MM.1S (cell line): ENCODE measurements at regions not wholly inside any gene's neighbourhood (a gene's known extent, or its start where the extent isn't known, plus 50 kb on each side); places are given as distances from the start of the nearest gene placed in this dataset.

Experiments used
- DNase-seq: peaks from one replicate; pipeline ENCODE4 v3.0.0-alpha.2; 2015
- H2AFZ ChIP-seq: fragments of 300-600 bp; sonication (generic); 2 replicates; pipeline ENCODE4 v1.6.0; 2016; ENCODE audit warnings: antibody characterized with exemption, low read length
- H3F3A ChIP-seq: fragments of 300-600 bp; sonication (generic); 2 replicates; pipeline ENCODE4 v1.6.1; 2016; ENCODE audit warnings: mild to moderate bottlenecking, antibody characterized with exemption, low read length, moderate library complexity, mixed read lengths; ENCODE audit not compliant: insufficient read depth
- H3K27ac ChIP-seq: fragments of 300-600 bp; sonication (generic); 2 replicates; pipeline ENCODE4 v1.5.1; 2016; ENCODE audit warnings: mild to moderate bottlenecking, low read length
- H3K27me3 ChIP-seq: fragments of 300-600 bp; sonication (generic); replicated peaks from 2 replicates; pipeline ENCODE4 v1.6.0; 2016; ENCODE audit warnings: low read length; ENCODE audit not compliant: insufficient read depth
- H3K36me3 ChIP-seq: fragments of 300-600 bp; sonication (generic); replicated peaks from 2 replicates; pipeline ENCODE4 v1.6.1; 2016; ENCODE audit warnings: mild to moderate bottlenecking, low read length, mixed read lengths; ENCODE audit not compliant: insufficient read depth
- H3K4me1 ChIP-seq: fragments of 300-600 bp; sonication (generic); 2 replicates; pipeline ENCODE4 v1.6.1; 2016; ENCODE audit warnings: low read length, mixed read lengths
- H3K4me2 ChIP-seq: fragments of 300-600 bp; sonication (generic); 2 replicates; pipeline ENCODE4 v1.6.0; 2016; ENCODE audit warnings: low read depth, low read length
- H3K4me3 ChIP-seq: fragments of 300-600 bp; sonication (generic); 2 replicates; pipeline ENCODE4 v1.5.1; 2016; ENCODE audit warnings: low read length, mixed read lengths
- H3K79me2 ChIP-seq: fragments of 300-600 bp; sonication (generic); 2 replicates; pipeline ENCODE4 v1.6.1; 2016; ENCODE audit warnings: mixed run types, low read length, mixed read lengths
- H3K9ac ChIP-seq: fragments of 300-600 bp; sonication (generic); 2 replicates; pipeline ENCODE4 v1.6.1; 2016; ENCODE audit warnings: low read length, mixed read lengths
- H3K9me2 ChIP-seq: fragments of 300-600 bp; sonication (generic); replicated peaks from 2 replicates; pipeline ENCODE4 v1.6.1; 2016; ENCODE audit warnings: mild to moderate bottlenecking, low read length, mixed read lengths; ENCODE audit not compliant: insufficient read depth
- H3K9me3 ChIP-seq: fragments of 300-600 bp; sonication (generic); replicated peaks from 2 replicates; pipeline ENCODE4 v1.6.1; 2016; ENCODE audit warnings: mild to moderate bottlenecking, low read length, mixed read lengths; ENCODE audit not compliant: insufficient read depth
- H4K20me1 ChIP-seq: fragments of 300-600 bp; sonication (generic); 2 replicates; pipeline ENCODE4 v1.6.1; 2016; ENCODE audit warnings: mild to moderate bottlenecking, low read length, moderate library complexity, mixed read lengths; ENCODE audit not compliant: insufficient read depth
- CTCF ChIP-seq: fragments of 300-600 bp; sonication (generic); IDR thresholded peaks from 2 replicates; pipeline ENCODE4 v1.5.1; 2016; ENCODE audit warnings: antibody characterized with exemption, low read length, mixed read lengths
- EZH2 ChIP-seq: fragments of 300-600 bp; sonication (generic); optimal IDR thresholded peaks from 2 replicates; pipeline ENCODE3; 2017; ENCODE audit warnings: low read depth, mild to moderate bottlenecking, antibody characterized with exemption, low read length, mixed read lengths
- EZH2phosphoT487 ChIP-seq: fragments of 300-600 bp; sonication (generic); IDR thresholded peaks from 2 replicates; pipeline ENCODE4 v1.6.1; 2018; ENCODE audit warnings: antibody characterized with exemption, low read length

- H3K4me3 ChIP-seq: peak overlapping the region; percentile 16; the same call in 1 of the 2 replicates
- H3K4me1 ChIP-seq: peaks cover 55% of the 10 kb centered on the region
- peak overlapping the region; percentile 18; the same call in 1 of the 2 replicates for H2AFZ ChIP-seq
- no peaks in the 10 kb centered on the region; the same call in 1 of the 2 replicates for H3K27me3 ChIP-seq
- DNase-seq: no peak
- no peaks in the 10 kb centered on the region for H3K9me2 ChIP-seq
- TF ChIP-seq EZH2phosphoT487 (no peak), CTCF (no peak), EZH2 (no peak)
- H4K20me1 ChIP-seq: no peaks in the 10 kb centered on the region
- no peaks in the 10 kb centered on the region for H3K36me3 ChIP-seq
- H3K79me2 ChIP-seq: no peaks in the 10 kb centered on the region
- peak overlapping the region; percentile 90 for H3K27ac ChIP-seq
- H3K4me2 ChIP-seq: peak overlapping the region; percentile 62
- H3F3A ChIP-seq: peaks cover 37% of the 10 kb centered on the region
- peak overlapping the region; percentile 67 for H3K9ac ChIP-seq
- no peaks in the 10 kb centered on the region for H3K9me3 ChIP-seq
These were observed 116.0 kb downstream of the TOMM20 start for GRCh38 chr1:235012436-235013210.

- no peaks in the 10 kb centered on the region for H3K9me2 ChIP-seq
- peak overlapping the region; percentile 18; the same call in 1 of the 2 replicates for H2AFZ ChIP-seq
- no peaks in the 10 kb centered on the region for H3K9me3 ChIP-seq
- H3K79me2 ChIP-seq: no peaks in the 10 kb centered on the region
- H4K20me1 ChIP-seq: no peaks in the 10 kb centered on the region
- peak overlapping the region; percentile 67 for H3K9ac ChIP-seq
- H3K4me3 ChIP-seq: peak overlapping the region; percentile 16
- H3K4me1 ChIP-seq: peaks cover 58% of the 10 kb centered on the region
- no peak for TF ChIP-seq EZH2
- no peak for TF ChIP-seq CTCF
- peak; percentile 88; the same call in 1 of the 2 replicates for TF ChIP-seq EZH2phosphoT487
- H3K36me3 ChIP-seq: no peaks in the 10 kb centered on the region
- H3K27ac ChIP-seq: peak overlapping the region; percentile 90
- DNase-seq: peak; percentile 100
- peak overlapping the region; percentile 62 for H3K4me2 ChIP-seq
- no peaks in the 10 kb centered on the region; the same call in 1 of the 2 replicates for H3K27me3 ChIP-seq
- H3F3A ChIP-seq: peaks cover 37% of the 10 kb centered on the region
These were observed 116.8 kb downstream of the TOMM20 start for GRCh38 chr1:235011599-235012435.

GRCh38 chr1:235011064-235011598, 117.5 kb downstream of the TOMM20 start:
- no peaks in the 10 kb centered on the region for H3K9me3 ChIP-seq
- TF ChIP-seq EZH2: no peak
- no peak for TF ChIP-seq EZH2phosphoT487
- TF ChIP-seq CTCF: no peak
- no peaks in the 10 kb centered on the region; the same call in 1 of the 2 replicates for H3K27me3 ChIP-seq
- no peaks in the 10 kb centered on the region for H3K36me3 ChIP-seq
- no peaks in the 10 kb centered on the region for H3K79me2 ChIP-seq
- DNase-seq: no peak
- no peaks in the 10 kb centered on the region for H4K20me1 ChIP-seq
- H3K4me1 ChIP-seq: peaks cover 64% of the 10 kb centered on the region
- H2AFZ ChIP-seq: no peak overlapping the region
- H3K9ac ChIP-seq: peak overlapping the region; percentile 46
- H3K9me2 ChIP-seq: no peaks in the 10 kb centered on the region
- H3K4me3 ChIP-seq: peak overlapping the region; percentile 14
- peak overlapping the region; percentile 90 for H3K27ac ChIP-seq
- H3K4me2 ChIP-seq: peak overlapping the region; percentile 54
- peaks cover 41% of the 10 kb centered on the region for H3F3A ChIP-seq
